Endothelial cell of umbilical vein (primary cell): ENCODE measurements at regions not wholly inside any gene's neighbourhood (a gene's known extent, or its start where the extent isn't known, plus 50 kb on each side); places are given as distances from the start of the nearest gene placed in this dataset.

Source experiments
- BruUV-seq: library from RNA; stranded (reverse); fragments of 400-500 nt; replicated peaks from 2 replicates; lab custom pipeline; 2021; lab: Mats Ljungman, UMichigan
- CTCF ChIA-PET: fragments of 300-600, 350-600 bp; sonication (Branson Sonifier 250); formaldehyde crosslinking; loops from one replicate; lab custom pipeline; 2021; ENCODE audit warnings: antibody characterized with exemption, inconsistent platforms; lab: Charles Lee
- POLR2A ChIA-PET: fragments of 300-600, 350-600 bp; sonication (Branson Sonifier 250); formaldehyde crosslinking; loops from one replicate; lab custom pipeline; 2021; ENCODE audit warnings: antibody characterized with exemption, inconsistent platforms; lab: Charles Lee
- DNase-seq: peaks from one replicate; pipeline ENCODE4 v3.0.0-alpha.2; 2011; ENCODE audit warnings: low read depth, low spot score
- FAIRE-seq: peaks from 2 replicates; lab custom pipeline; 2011; peaks lifted over from hg19 to GRCh38; lab: Jason Lieb, UNC
- H2AFZ ChIP-seq: 2 replicates; pipeline ENCODE4 v1.6.0; 2012; ENCODE audit warnings: low read depth, low read length, control low read depth, inconsistent platforms
- H3K27ac ChIP-seq: 2 replicates; pipeline ENCODE4 v1.5.1; 2011; ENCODE audit warnings: low read depth, mild to moderate bottlenecking, control low read depth, low read length, moderate library complexity; ENCODE audit not compliant: insufficient read depth
- H3K27me3 ChIP-seq, 2 experiments: 2 replicates each; pipeline versions ENCODE4 v1.6.0 to v1.6.1; 2011; ENCODE audit warnings: low read length in 2 of 2, mixed read lengths in 1 of 2; ENCODE audit not compliant: control insufficient read depth in 2 of 2, insufficient read depth in 2 of 2
- H3K36me3 ChIP-seq, 2 experiments: 2 replicates in 1 of 2; 3 replicates in 1 of 2; pipeline ENCODE4 v1.5.1; 2011; ENCODE audit warnings: low read length in 2 of 2, mild to moderate bottlenecking in 1 of 2, moderate library complexity in 1 of 2; ENCODE audit not compliant: control insufficient read depth in 2 of 2, insufficient read depth in 2 of 2; ENCODE audit errors: extremely low read depth in 1 of 2
- H3K4me1 ChIP-seq: 3 replicates; pipeline ENCODE4 v1.5.1; 2011; ENCODE audit warnings: mild to moderate bottlenecking, low read length; ENCODE audit not compliant: control insufficient read depth, insufficient read depth; ENCODE audit errors: extremely low read depth
- H3K4me2 ChIP-seq: 2 replicates; pipeline ENCODE4 v1.6.1; 2011; ENCODE audit warnings: low read length, control low read depth, mixed read lengths; ENCODE audit not compliant: insufficient read depth
- H3K4me3 ChIP-seq, 3 experiments: fragments of 200-600 bp in 1 of 3; sonication (generic), shearing (Covaris generic) in 1 of 3; replicated peaks in 1 of 3; 2 replicates each; pipeline ENCODE4 v1.5.1; 2011 to 2016; ENCODE audit warnings: control low read depth in 3 of 3, low read length in 3 of 3, mild to moderate bottlenecking in 2 of 3, inconsistent platforms in 1 of 3, low read depth in 1 of 3, moderate library complexity in 1 of 3; ENCODE audit not compliant: insufficient read depth in 1 of 3
- H3K79me2 ChIP-seq: 2 replicates; pipeline ENCODE4 v1.6.0; 2012; ENCODE audit warnings: low read length, inconsistent platforms; ENCODE audit not compliant: control insufficient read depth, insufficient read depth
- H3K9ac ChIP-seq: replicated peaks from 2 replicates; pipeline ENCODE3; 2011; ENCODE audit warnings: low read length, control low read depth; ENCODE audit not compliant: insufficient read depth; ENCODE audit errors: extremely low read depth
- H3K9me1 ChIP-seq: replicated peaks from 3 replicates; pipeline ENCODE4 v1.6.0; 2011; ENCODE audit warnings: mild to moderate bottlenecking, low read length; ENCODE audit not compliant: control insufficient read depth, insufficient read depth; ENCODE audit errors: extremely low read depth
- H3K9me3 ChIP-seq: replicated peaks from 2 replicates; pipeline ENCODE4 v1.5.1; 2012; ENCODE audit warnings: low read length, inconsistent platforms; ENCODE audit not compliant: control insufficient read depth, insufficient read depth
- H4K20me1 ChIP-seq: replicated peaks from 2 replicates; pipeline ENCODE3; 2011; ENCODE audit warnings: mild to moderate bottlenecking, low read length; ENCODE audit not compliant: control insufficient read depth, insufficient read depth; ENCODE audit errors: extremely low read depth
- CTCF ChIP-seq, 2 donors: IDR thresholded peaks; 1 replicate in 1 of 2; 2 replicates in 1 of 2; pipeline ENCODE4 v1.5.1; 2011; ENCODE audit warnings: low read length in 2 of 2, mild to moderate bottlenecking in 2 of 2, moderate library complexity in 2 of 2, control low read depth in 1 of 2, inconsistent platforms in 1 of 2, low read depth in 1 of 2; ENCODE audit not compliant: insufficient read depth in 1 of 2; ENCODE audit errors: extremely low read depth in 1 of 2
- EZH2 ChIP-seq: IDR thresholded peaks from 2 replicates; pipeline ENCODE4 v1.6.1; 2012; ENCODE audit warnings: borderline replicate concordance, low read depth, mild to moderate bottlenecking, moderate library complexity, low read length, inconsistent platforms; ENCODE audit not compliant: severe bottlenecking
- FOS ChIP-seq: IDR thresholded peaks from 2 replicates; pipeline ENCODE4 v1.6.1; 2011; ENCODE audit warnings: mild to moderate bottlenecking, low read length, moderate library complexity, borderline replicate concordance; ENCODE audit not compliant: insufficient read depth
- GATA2 ChIP-seq: IDR thresholded peaks from 2 replicates; pipeline ENCODE4 v1.7.0; 2011; ENCODE audit warnings: low read depth, mild to moderate bottlenecking, moderate library complexity, mixed read lengths, low read length; ENCODE audit not compliant: insufficient read length, insufficient read depth
- JUN ChIP-seq: IDR thresholded peaks from 2 replicates; pipeline ENCODE4 v1.6.1; 2011; ENCODE audit warnings: borderline replicate concordance, low read depth; ENCODE audit not compliant: insufficient read length, insufficient read depth
- MYC ChIP-seq: IDR thresholded peaks from one replicate; pipeline ENCODE4 v1.6.1; 2011; ENCODE audit warnings: mild to moderate bottlenecking, low read depth, low read length
- POLR2A ChIP-seq: IDR thresholded peaks from 2 replicates; pipeline ENCODE4 v1.6.1; 2012; ENCODE audit warnings: low read depth, mild to moderate bottlenecking, control low read depth, low read length
- POLR2AphosphoS5 ChIP-seq: IDR thresholded peaks from 2 replicates; pipeline ENCODE4 v1.6.1; 2012; ENCODE audit warnings: low read depth, mild to moderate bottlenecking, control low read depth, low read length, moderate library complexity; ENCODE audit not compliant: insufficient read depth
- dilution Hi-C: fragments of 300-500 bp; cut with MboI; formaldehyde crosslinking; loops from one replicate; pipeline ENCODE4 v1.15.0; 2019; ENCODE audit warnings: low sequenced_read_pairs; ENCODE audit not compliant: extremely low pct_ligation_motif_present
- intact Hi-C: fragments of 100-400 bp; cut with micrococcal nuclease; formaldehyde crosslinking; loops from one replicate; pipeline ENCODE4 v1.10.0; 2022
- TF ChIP-seq, protein P1 (sequence below): IDR thresholded peaks from 2 replicates; pipeline ENCODE4 v1.6.1; 2011; ENCODE audit not compliant: insufficient read depth, insufficient read length

DNA sequence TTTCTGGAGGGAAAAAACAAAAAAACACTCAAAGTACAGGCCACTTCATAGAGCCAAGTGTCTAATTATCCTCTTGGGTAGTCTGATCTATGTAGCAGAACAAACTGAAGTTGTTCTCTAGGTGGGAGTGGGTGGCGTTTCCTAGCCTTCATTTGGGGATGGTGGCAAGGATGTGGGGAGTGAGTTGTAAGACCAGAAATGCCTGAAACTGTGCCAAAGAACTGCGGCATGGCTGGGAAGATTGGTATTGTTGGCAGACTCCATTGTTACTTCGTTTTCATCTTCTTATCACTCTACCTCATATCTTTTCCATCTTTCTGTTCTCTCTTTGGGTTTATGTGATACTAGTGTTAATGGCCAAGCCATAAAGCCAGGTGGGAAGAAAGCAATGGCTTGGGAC lies 177.3 kb upstream of the DDHD1 start:
- dilution Hi-C loops (no loop called here), intact Hi-C loops (no loop called here)
- TF ChIP-seq, protein P1, sequence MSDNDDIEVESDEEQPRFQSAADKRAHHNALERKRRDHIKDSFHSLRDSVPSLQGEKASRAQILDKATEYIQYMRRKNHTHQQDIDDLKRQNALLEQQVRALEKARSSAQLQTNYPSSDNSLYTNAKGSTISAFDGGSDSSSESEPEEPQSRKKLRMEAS, result no peak
- TF ChIP-seq MYC, result no peak
- TF ChIP-seq GATA2, result no peak
- no peak for TF ChIP-seq CTCF (IDR thresholded peaks at IDR 0.05; ENCODE audit: extremely low read depth in 1 of 2, insufficient read depth in 1 of 2, low read depth in 1 of 2, low read length in 2 of 2)
- TF ChIP-seq POLR2AphosphoS5, result no peak
- TF ChIP-seq JUN, result no peak
- no peak for TF ChIP-seq POLR2A
- TF ChIP-seq FOS, result no peak
- TF ChIP-seq EZH2, result no peak
- ChIA-PET CTCF (no interaction called here), POLR2A (no interaction called here)
- Histone ChIP-seq H3K9ac (no peak overlapping the region), H3K27ac (no peak overlapping the region), H3K4me2 (no peak overlapping the region), H3K36me3 (no peaks in the 10 kb centered on the region), H3K27me3 (peaks cover 2 to 11% of the 10 kb centered on the region in 2 experiments), H2AFZ (no peak overlapping the region), H3K4me3 (no peak overlapping the region), H3K79me2 (no peaks in the 10 kb centered on the region), H3K9me3 (no peaks in the 10 kb centered on the region), H3K4me1 (peaks cover under 1% of the 10 kb centered on the region), H4K20me1 (no peaks in the 10 kb centered on the region), H3K9me1 (no peaks in the 10 kb centered on the region)
- no peak for DNase-seq
- FAIRE-seq, result no peak
- BruUV-seq, result no TSS peak
